OCI-LY7 (cell line): ENCODE measurements at regions not wholly inside any gene's neighbourhood (a gene's known extent, or its start where the extent isn't known, plus 50 kb on each side); places are given as distances from the start of the nearest gene placed in this dataset.

Experiments used
- BruUV-seq: library from RNA; stranded (reverse); fragments of 400-500 nt; replicated peaks from 2 replicates; lab custom pipeline; 2021; lab: Mats Ljungman, UMichigan
- CTCF ChIA-PET: fragments of 300-600 bp; sonication (Branson Sonifier 250); formaldehyde crosslinking; loops from one replicate; lab custom pipeline; 2022; ENCODE audit warnings: antibody characterized with exemption; ENCODE audit not compliant: unreplicated experiment; lab: Charles Lee
- POLR2A ChIA-PET: fragments of 300-600 bp; sonication (Branson Sonifier 250); formaldehyde crosslinking; loops from one replicate; lab custom pipeline; 2022; ENCODE audit warnings: antibody characterized with exemption; lab: Charles Lee
- DNase-seq: peaks from one replicate; pipeline ENCODE4 v3.0.0-alpha.2; 2015; ENCODE audit warnings: low spot score
- H2AFZ ChIP-seq: fragments of 200-600 bp; sonication (generic), shearing (Covaris generic); 2 replicates; pipeline ENCODE4 v1.6.1; 2014; ENCODE audit warnings: mild to moderate bottlenecking, antibody characterized with exemption, low read length, moderate library complexity
- H3K27ac ChIP-seq: fragments of 200-600 bp; sonication (generic); 2 replicates; pipeline ENCODE4 v1.5.1; 2014; ENCODE audit warnings: mixed run types, low read depth, mild to moderate bottlenecking, moderate library complexity, low read length, inconsistent platforms; ENCODE audit not compliant: poor library complexity, severe bottlenecking
- H3K36me3 ChIP-seq: fragments of 200-600 bp; sonication (generic); 2 replicates; pipeline ENCODE4 v1.6.1; 2014; ENCODE audit warnings: mild to moderate bottlenecking, antibody characterized with exemption, low read length, moderate library complexity, mixed read lengths; ENCODE audit not compliant: insufficient read depth
- H3K4me1 ChIP-seq: fragments of 200-600 bp; sonication (generic); 2 replicates; pipeline ENCODE4 v1.5.1; 2014; ENCODE audit warnings: mild to moderate bottlenecking, low read length; ENCODE audit not compliant: insufficient read depth, poor library complexity, severe bottlenecking
- H3K4me2 ChIP-seq: fragments of 200-600 bp; sonication (generic); 2 replicates; pipeline ENCODE4 v1.6.1; 2014; ENCODE audit warnings: mild to moderate bottlenecking, low read length
- H3K4me3 ChIP-seq: fragments of 200-600 bp; sonication (generic); 2 replicates; pipeline ENCODE4 v1.5.1; 2014; ENCODE audit warnings: mild to moderate bottlenecking, low read depth, low read length; ENCODE audit not compliant: poor library complexity, severe bottlenecking
- H3K79me2 ChIP-seq: fragments of 200-600 bp; sonication (generic); 2 replicates; pipeline ENCODE4 v1.6.1; 2016; ENCODE audit warnings: low read depth, mild to moderate bottlenecking, low read length, moderate library complexity, mixed read lengths; ENCODE audit not compliant: insufficient read depth
- H3K9me2 ChIP-seq: fragments of 200-600 bp; sonication (generic); 2 replicates; pipeline ENCODE4 v1.6.1; 2016; ENCODE audit warnings: mild to moderate bottlenecking, low read length, mixed read lengths; ENCODE audit not compliant: insufficient read depth
- H3K9me3 ChIP-seq: fragments of 200-600 bp; sonication (generic); 2 replicates; pipeline ENCODE4 v1.6.1; 2014; ENCODE audit warnings: mild to moderate bottlenecking, mixed run types, low read length, mixed read lengths
- H4K20me1 ChIP-seq: fragments of 200-600 bp; sonication (generic); 2 replicates; pipeline ENCODE4 v1.6.1; 2014; ENCODE audit warnings: mild to moderate bottlenecking, antibody characterized with exemption, low read length, moderate library complexity, mixed read lengths; ENCODE audit not compliant: insufficient read depth
- CTCF ChIP-seq: fragments of 200-600 bp; sonication (generic); conservative IDR thresholded peaks from 2 replicates; pipeline ENCODE4 v1.5.1; 2014; ENCODE audit warnings: mild to moderate bottlenecking, antibody characterized with exemption, low read length, moderate library complexity, mixed read lengths
- EZH2phosphoT487 ChIP-seq: fragments of 200-600 bp; sonication (generic); IDR thresholded peaks from 2 replicates; pipeline ENCODE4 v1.6.1; 2018; ENCODE audit warnings: low read depth, borderline replicate concordance, mild to moderate bottlenecking, mixed run types, antibody characterized with exemption, low read length, moderate library complexity, mixed read lengths
- intact Hi-C: fragments of 100-400 bp; cut with micrococcal nuclease; formaldehyde crosslinking; loops from one replicate; pipeline ENCODE4 v1.10.0; 2022; ENCODE audit not compliant: unreplicated experiment

GRCh38 chr3:81891055-81891895, 129.8 kb upstream of the GBE1 start:
- ChIA-PET CTCF (no interaction called here), POLR2A (no interaction called here)
- no peaks in the 10 kb centered on the region for H4K20me1 ChIP-seq
- no peaks in the 10 kb centered on the region for H3K9me2 ChIP-seq
- intact Hi-C loops = no loop called here
- no peak overlapping the region for H3K4me2 ChIP-seq
- H2AFZ ChIP-seq = no peak overlapping the region
- DNase-seq = no peak
- H3K4me1 ChIP-seq = no peaks in the 10 kb centered on the region
- no peak overlapping the region for H3K4me3 ChIP-seq
- TF ChIP-seq EZH2phosphoT487 (no peak), CTCF (no peak)
- BruUV-seq = no TSS peak
- no peaks in the 10 kb centered on the region for H3K36me3 ChIP-seq
- H3K9me3 ChIP-seq = no peaks in the 10 kb centered on the region
- H3K79me2 ChIP-seq = no peaks in the 10 kb centered on the region
- no peak overlapping the region for H3K27ac ChIP-seq

- no TSS peak for BruUV-seq
- no peak for DNase-seq
- Histone ChIP-seq H4K20me1 (no peaks in the 10 kb centered on the region), H3K9me2 (no peaks in the 10 kb centered on the region), H3K4me2 (no peak overlapping the region), H3K27ac (no peak overlapping the region), H3K9me3 (no peaks in the 10 kb centered on the region), H3K4me3 (no peak overlapping the region), H3K36me3 (no peaks in the 10 kb centered on the region), H2AFZ (no peak overlapping the region), H3K4me1 (no peaks in the 10 kb centered on the region), H3K79me2 (no peaks in the 10 kb centered on the region)
- ChIA-PET POLR2A (interaction anchor here (0.6 kb wide), 3 partner anchors 12 to 841 kb away, joined by 3 read pairs; no protein-coding TSS in a partner anchor), CTCF (no interaction called here)
- intact Hi-C loops = no loop called here
- no peak for TF ChIP-seq CTCF
- no peak for TF ChIP-seq EZH2phosphoT487
Measured at GRCh38 chr3:81888914-81889557, 127.6 kb upstream of the GBE1 start.

- DNase-seq = no peak
- TF ChIP-seq CTCF (no peak), EZH2phosphoT487 (no peak)
- no peaks in the 10 kb centered on the region for H3K36me3 ChIP-seq
- ChIA-PET CTCF (no interaction called here), POLR2A (interaction anchor here (0.6 kb wide), 1 partner anchor 7 kb away, joined by 3 read pairs; no protein-coding TSS in a partner anchor)
- no peak overlapping the region for H3K27ac ChIP-seq
- intact Hi-C loops = no loop called here
- H3K4me1 ChIP-seq = no peaks in the 10 kb centered on the region
- H3K4me3 ChIP-seq = no peak overlapping the region
- no peaks in the 10 kb centered on the region for H3K9me2 ChIP-seq
- H3K79me2 ChIP-seq = no peaks in the 10 kb centered on the region
- H2AFZ ChIP-seq = no peak overlapping the region
- no peaks in the 10 kb centered on the region for H3K9me3 ChIP-seq
- no peak overlapping the region for H3K4me2 ChIP-seq
- no peaks in the 10 kb centered on the region for H4K20me1 ChIP-seq
- BruUV-seq = no TSS peak
Measured at GRCh38 chr3:81887448-81887847, 126.0 kb upstream of the GBE1 start.
